GM12892 (cell line): ENCODE measurements at regions not wholly inside any gene's neighbourhood (a gene's known extent, or its start where the extent isn't known, plus 50 kb on each side); places are given as distances from the start of the nearest gene placed in this dataset.

Experiments
- POLR2A ChIP-seq: IDR thresholded peaks from 2 replicates; pipeline ENCODE4 v1.6.1; 2011; ENCODE audit warnings: low read depth, low read length, control low read depth
- TAF1 ChIP-seq: IDR thresholded peaks from 2 replicates; pipeline ENCODE4 v1.6.1; 2011; ENCODE audit warnings: low read depth, mild to moderate bottlenecking, control low read depth, low read length, borderline replicate concordance

DNA sequence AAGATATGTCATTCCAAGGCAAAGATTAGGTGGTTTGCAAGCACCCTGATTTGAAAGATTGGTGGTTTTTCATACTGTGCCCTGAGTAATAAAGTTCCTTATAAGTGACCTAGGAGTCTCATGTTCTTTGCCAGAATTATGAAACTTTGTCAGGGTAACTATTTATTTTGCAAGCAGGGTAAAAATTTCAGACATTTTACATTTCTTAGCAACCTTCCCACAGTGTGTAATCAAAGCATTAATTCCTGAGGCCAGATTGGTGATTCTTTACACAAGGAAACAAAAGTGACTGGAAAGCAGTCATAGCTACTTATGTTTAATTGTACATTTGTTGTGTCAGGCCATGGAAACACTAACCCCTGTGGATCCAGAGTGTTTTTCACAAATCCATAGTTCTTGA is 998.0 kb upstream of the B3GALT2 start:
- TF ChIP-seq TAF1 (no peak), POLR2A (no peak)
